ENCODE measurements at regions not wholly inside any gene's neighbourhood (a gene's known extent, or its start where the extent isn't known, plus 50 kb on each side); places are given as distances from the start of the nearest gene placed in this dataset.

GRCh38 chr2:128710242-128710641, 391.6 kb upstream of the HS6ST1 start:
- TF ChIP-seq, protein P1, sequence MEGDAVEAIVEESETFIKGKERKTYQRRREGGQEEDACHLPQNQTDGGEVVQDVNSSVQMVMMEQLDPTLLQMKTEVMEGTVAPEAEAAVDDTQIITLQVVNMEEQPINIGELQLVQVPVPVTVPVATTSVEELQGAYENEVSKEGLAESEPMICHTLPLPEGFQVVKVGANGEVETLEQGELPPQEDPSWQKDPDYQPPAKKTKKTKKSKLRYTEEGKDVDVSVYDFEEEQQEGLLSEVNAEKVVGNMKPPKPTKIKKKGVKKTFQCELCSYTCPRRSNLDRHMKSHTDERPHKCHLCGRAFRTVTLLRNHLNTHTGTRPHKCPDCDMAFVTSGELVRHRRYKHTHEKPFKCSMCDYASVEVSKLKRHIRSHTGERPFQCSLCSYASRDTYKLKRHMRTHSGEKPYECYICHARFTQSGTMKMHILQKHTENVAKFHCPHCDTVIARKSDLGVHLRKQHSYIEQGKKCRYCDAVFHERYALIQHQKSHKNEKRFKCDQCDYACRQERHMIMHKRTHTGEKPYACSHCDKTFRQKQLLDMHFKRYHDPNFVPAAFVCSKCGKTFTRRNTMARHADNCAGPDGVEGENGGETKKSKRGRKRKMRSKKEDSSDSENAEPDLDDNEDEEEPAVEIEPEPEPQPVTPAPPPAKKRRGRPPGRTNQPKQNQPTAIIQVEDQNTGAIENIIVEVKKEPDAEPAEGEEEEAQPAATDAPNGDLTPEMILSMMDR (IDR thresholded peaks at IDR 0.05; ENCODE audit: low read depth, low read length), result no peak
- TF ChIP-seq EZH2phosphoT487 (IDR thresholded peaks at IDR 0.05; ENCODE audit: low read depth), result no peak
